Smooth muscle cell (in vitro differentiated cells): ENCODE measurements at regions not wholly inside any gene's neighbourhood (a gene's known extent, or its start where the extent isn't known, plus 50 kb on each side); places are given as distances from the start of the nearest gene placed in this dataset.

ENCODE experiments used
- DNase-seq: peaks from one replicate; lab custom pipeline; 2025; ENCODE audit not compliant: unreplicated experiment; lab: John Stamatoyannopoulos, UW
- H2AFZ ChIP-seq: fragments of 200-600 bp; sonication (generic); 2 replicates; pipeline ENCODE4 v1.6.0; 2016; ENCODE audit warnings: antibody characterized with exemption, low read depth, mild to moderate bottlenecking
- H3F3A ChIP-seq: fragments of 200-600 bp; sonication (generic); 2 replicates; pipeline ENCODE4 v1.6.0; 2017; ENCODE audit warnings: antibody characterized with exemption, low read depth
- H3K27ac ChIP-seq: fragments of 200-600 bp; sonication (generic); 2 replicates; pipeline ENCODE4 v1.5.1; 2016; ENCODE audit warnings: low read depth, mild to moderate bottlenecking
- H3K27me3 ChIP-seq: fragments of 200-600 bp; sonication (generic); 2 replicates; pipeline ENCODE4 v1.6.1; 2016; ENCODE audit warnings: low read depth, mild to moderate bottlenecking
- H3K36me3 ChIP-seq: fragments of 200-600 bp; sonication (generic); 2 replicates; pipeline ENCODE4 v1.5.1; 2016; ENCODE audit warnings: low read depth
- H3K4me1 ChIP-seq: fragments of 200-600 bp; sonication (generic); 2 replicates; pipeline ENCODE4 v1.5.1; 2016; ENCODE audit warnings: low read depth
- H3K4me2 ChIP-seq: fragments of 200-600 bp; sonication (generic); 2 replicates; pipeline ENCODE4 v1.6.0; 2016; ENCODE audit warnings: mild to moderate bottlenecking
- H3K4me3 ChIP-seq: fragments of 200-600 bp; sonication (generic); 2 replicates; pipeline ENCODE4 v1.5.1; 2016; ENCODE audit warnings: mild to moderate bottlenecking
- H3K79me2 ChIP-seq: fragments of 200-600 bp; sonication (generic); 2 replicates; pipeline ENCODE4 v1.6.0; 2016; ENCODE audit warnings: low read depth, mild to moderate bottlenecking
- H3K9ac ChIP-seq: fragments of 200-600 bp; sonication (generic); 2 replicates; pipeline ENCODE4 v1.6.0; 2016; ENCODE audit warnings: low read depth
- H3K9me3 ChIP-seq: fragments of 200-600 bp; sonication (generic); replicated peaks from 2 replicates; pipeline ENCODE4 v1.5.1; 2016; ENCODE audit warnings: low read depth
- H4K20me1 ChIP-seq: fragments of 200-600 bp; sonication (generic); 2 replicates; pipeline ENCODE4 v1.6.0; 2016; ENCODE audit warnings: low read depth
- CTCF ChIP-seq: fragments of 200-600 bp; sonication (generic); IDR thresholded peaks from 2 replicates; pipeline ENCODE4 v1.5.1; 2017; ENCODE audit warnings: borderline replicate concordance, mild to moderate bottlenecking, antibody characterized with exemption; ENCODE audit not compliant: insufficient read depth, poor library complexity, severe bottlenecking
- WGBS: methylation state at CpG from one replicate; pipeline ENCODE4 v1.1.7; 2016; ENCODE audit warnings: low lambda C conversion rate; 5-methylcytosine and 5-hydroxymethylcytosine counted together

GRCh38 chr12:92363295-92364146 lies 217.9 kb upstream of the BTG1 start:
- H3K4me3 ChIP-seq, result peak overlapping the region; percentile 15
- DNase-seq, result no peak
- peak overlapping the region; percentile 95 for H2AFZ ChIP-seq
- peak overlapping the region; percentile 82 for H3K4me2 ChIP-seq
- no peaks in the 10 kb centered on the region for H3K9me3 ChIP-seq
- no peaks in the 10 kb centered on the region for H4K20me1 ChIP-seq
- no peaks in the 10 kb centered on the region for H3K79me2 ChIP-seq
- no peak for TF ChIP-seq CTCF
- H3K36me3 ChIP-seq, result no peaks in the 10 kb centered on the region
- H3K4me1 ChIP-seq, result peaks cover 9% of the 10 kb centered on the region
- no peaks in the 10 kb centered on the region for H3F3A ChIP-seq
- no peak overlapping the region for H3K9ac ChIP-seq
- no peaks in the 10 kb centered on the region for H3K27me3 ChIP-seq
- H3K27ac ChIP-seq, result peak overlapping the region; percentile 55
- 37% methylated on average over 11 of the region's 11 CpGs for WGBS

- Histone ChIP-seq H3K36me3 (no peaks in the 10 kb centered on the region), H3K9ac (no peak overlapping the region), H3K9me3 (no peaks in the 10 kb centered on the region), H3K4me3 (no peak overlapping the region), H3K4me2 (no peak overlapping the region), H3K4me1 (peaks cover 9% of the 10 kb centered on the region), H3F3A (no peaks in the 10 kb centered on the region), H3K79me2 (no peaks in the 10 kb centered on the region), H2AFZ (peak overlapping the region; percentile 95), H3K27me3 (no peaks in the 10 kb centered on the region), H3K27ac (no peak overlapping the region), H4K20me1 (no peaks in the 10 kb centered on the region)
- no peak for TF ChIP-seq CTCF
- no peak for DNase-seq
- 68% methylated on average over 3 of the region's 3 CpGs for WGBS
Measured at GRCh38 chr12:92362785-92363184, 217.1 kb upstream of the BTG1 start.

- DNase-seq, result no peak
- H3K4me1 ChIP-seq, result peaks cover 9% of the 10 kb centered on the region
- H3K4me3 ChIP-seq, result no peak overlapping the region
- no peaks in the 10 kb centered on the region for H4K20me1 ChIP-seq
- WGBS, result 88% methylated on average over 6 of the region's 6 CpGs
- no peaks in the 10 kb centered on the region for H3K36me3 ChIP-seq
- H3F3A ChIP-seq, result no peaks in the 10 kb centered on the region
- H3K9me3 ChIP-seq, result no peaks in the 10 kb centered on the region
- H2AFZ ChIP-seq, result peak overlapping the region; percentile 5
- H3K27ac ChIP-seq, result no peak overlapping the region
- no peaks in the 10 kb centered on the region for H3K79me2 ChIP-seq
- no peak for TF ChIP-seq CTCF
- no peak overlapping the region for H3K4me2 ChIP-seq
- no peaks in the 10 kb centered on the region for H3K27me3 ChIP-seq
- no peak overlapping the region for H3K9ac ChIP-seq
Measured at GRCh38 chr12:92362126-92362525, 216.5 kb upstream of the BTG1 start.

GRCh38 chr12:92360543-92360942 lies 214.9 kb upstream of the BTG1 start:
- WGBS, result 67% methylated on average over 2 of the region's 2 CpGs

More at GRCh38 chr12:92360543-92360942, 214.9 kb upstream of the BTG1 start:
- no peaks in the 10 kb centered on the region for H4K20me1 ChIP-seq
- H2AFZ ChIP-seq, result no peak overlapping the region
- H3K27ac ChIP-seq, result no peak overlapping the region
- no peak overlapping the region for H3K4me2 ChIP-seq
- no peaks in the 10 kb centered on the region for H3K36me3 ChIP-seq
- no peak overlapping the region for H3K9ac ChIP-seq
- no peak overlapping the region for H3K4me3 ChIP-seq
- no peaks in the 10 kb centered on the region for H3K9me3 ChIP-seq
- H3K4me1 ChIP-seq, result peaks cover 9% of the 10 kb centered on the region
- DNase-seq, result no peak
- no peak for TF ChIP-seq CTCF
- H3F3A ChIP-seq, result no peaks in the 10 kb centered on the region
- no peaks in the 10 kb centered on the region for H3K79me2 ChIP-seq
- no peaks in the 10 kb centered on the region for H3K27me3 ChIP-seq
